ENCODE measurements at regions not wholly inside any gene's neighbourhood (a gene's known extent, or its start where the extent isn't known, plus 50 kb on each side); places are given as distances from the start of the nearest gene placed in this dataset.

DNA sequence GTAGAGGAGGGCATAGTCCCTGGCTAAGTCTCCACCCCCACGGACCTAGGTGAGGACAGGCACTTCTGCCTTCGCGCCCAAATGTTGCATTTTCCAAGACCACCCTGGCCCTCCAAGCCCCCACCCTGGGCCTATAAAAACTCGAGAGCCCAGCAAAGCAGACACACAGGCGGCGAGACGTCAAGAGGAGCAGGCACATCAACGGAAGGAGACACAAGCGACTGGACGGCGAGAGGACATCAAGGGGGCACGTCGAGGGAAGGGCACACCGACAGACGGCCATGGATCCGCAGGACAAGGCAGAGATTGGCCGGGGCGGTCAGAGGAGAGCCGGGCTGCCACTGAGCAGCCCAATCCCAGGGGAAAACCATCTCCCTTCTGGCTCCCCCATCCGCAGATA is 348.0 kb downstream of the MTRR start:
- intact Hi-C loops (cut with DNase I), result no loop called here
- Histone ChIP-seq H3K27ac (no peak overlapping the region), H3K9me3 (no peaks in the 10 kb centered on the region), H3K36me3 (no peaks in the 10 kb centered on the region), H3K4me1 (no peaks in the 10 kb centered on the region), H3K4me3 (no peak overlapping the region), H3K27me3 (no peaks in the 10 kb centered on the region)
- WGBS, 2 donors, result 92% methylated on average over 20 of the region's 20 CpGs
- no peak for DNase-seq
- TF ChIP-seq POLR2A (IDR thresholded peaks at IDR 0.05) (no peak), POLR2AphosphoS5 (IDR thresholded peaks at IDR 0.05) (no peak), EP300 (IDR thresholded peaks at IDR 0.05) (no peak)
- TF ChIP-seq, protein P1, sequence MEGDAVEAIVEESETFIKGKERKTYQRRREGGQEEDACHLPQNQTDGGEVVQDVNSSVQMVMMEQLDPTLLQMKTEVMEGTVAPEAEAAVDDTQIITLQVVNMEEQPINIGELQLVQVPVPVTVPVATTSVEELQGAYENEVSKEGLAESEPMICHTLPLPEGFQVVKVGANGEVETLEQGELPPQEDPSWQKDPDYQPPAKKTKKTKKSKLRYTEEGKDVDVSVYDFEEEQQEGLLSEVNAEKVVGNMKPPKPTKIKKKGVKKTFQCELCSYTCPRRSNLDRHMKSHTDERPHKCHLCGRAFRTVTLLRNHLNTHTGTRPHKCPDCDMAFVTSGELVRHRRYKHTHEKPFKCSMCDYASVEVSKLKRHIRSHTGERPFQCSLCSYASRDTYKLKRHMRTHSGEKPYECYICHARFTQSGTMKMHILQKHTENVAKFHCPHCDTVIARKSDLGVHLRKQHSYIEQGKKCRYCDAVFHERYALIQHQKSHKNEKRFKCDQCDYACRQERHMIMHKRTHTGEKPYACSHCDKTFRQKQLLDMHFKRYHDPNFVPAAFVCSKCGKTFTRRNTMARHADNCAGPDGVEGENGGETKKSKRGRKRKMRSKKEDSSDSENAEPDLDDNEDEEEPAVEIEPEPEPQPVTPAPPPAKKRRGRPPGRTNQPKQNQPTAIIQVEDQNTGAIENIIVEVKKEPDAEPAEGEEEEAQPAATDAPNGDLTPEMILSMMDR (IDR thresholded peaks at IDR 0.05), result no peak

DNA sequence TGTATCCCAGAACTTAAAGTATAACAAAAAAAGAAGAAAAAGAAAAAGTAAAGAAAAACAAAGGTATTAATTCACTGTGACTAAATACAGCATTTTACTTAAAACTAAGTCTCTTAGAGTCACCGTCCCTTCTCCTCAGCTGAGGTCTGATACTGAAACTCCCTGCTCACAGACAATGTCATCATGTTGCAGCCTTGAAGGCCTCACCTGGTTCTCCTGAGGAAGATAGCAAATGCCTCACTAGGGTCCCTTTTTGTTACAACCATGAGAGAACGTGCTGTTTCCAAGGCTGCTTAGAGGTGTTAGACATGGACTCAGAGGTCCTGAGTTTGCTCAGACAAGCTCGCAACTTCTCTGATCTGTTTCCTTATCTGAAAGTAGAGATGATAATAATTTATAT is 357.2 kb downstream of the MTRR start:
- H3K4me3 ChIP-seq, result no peak overlapping the region
- WGBS, 2 donors, result 93 to 94% methylated on average over 3 of the region's 3 CpGs
- no peaks in the 10 kb centered on the region for H3K36me3 ChIP-seq
- no peak for DNase-seq
- H3K27me3 ChIP-seq, result no peaks in the 10 kb centered on the region
- no peaks in the 10 kb centered on the region for H3K9me3 ChIP-seq
- intact Hi-C loops (cut with DNase I), result no loop called here
- H3K27ac ChIP-seq, result no peak overlapping the region
- TF ChIP-seq POLR2A (IDR thresholded peaks at IDR 0.05) (no peak), POLR2AphosphoS5 (IDR thresholded peaks at IDR 0.05) (no peak), EP300 (IDR thresholded peaks at IDR 0.05) (no peak)
- TF ChIP-seq, protein P1 (IDR thresholded peaks at IDR 0.05), result no peak
- H3K4me1 ChIP-seq, result no peaks in the 10 kb centered on the region

DNA sequence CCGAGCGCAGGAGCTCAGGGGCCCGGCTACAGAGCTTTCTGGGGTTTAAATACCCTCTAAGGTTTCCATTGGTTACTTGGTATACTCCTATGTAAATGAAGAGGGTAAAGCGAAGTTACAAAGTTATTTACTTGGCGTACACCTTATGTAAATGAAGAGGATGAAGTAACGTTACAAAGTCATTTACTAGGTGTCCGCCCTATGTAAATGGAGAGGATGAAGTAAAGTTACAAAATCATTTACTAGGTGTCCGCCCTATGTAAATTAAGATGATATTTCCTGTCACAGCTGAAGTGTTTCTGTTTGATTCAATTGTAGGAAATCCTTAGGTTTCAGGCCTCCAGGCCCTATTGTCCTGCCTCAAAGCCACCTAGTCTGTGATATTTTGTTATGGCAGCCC is 358.2 kb downstream of the MTRR start:
- no peaks in the 10 kb centered on the region for H3K27me3 ChIP-seq
- H3K9me3 ChIP-seq, result no peaks in the 10 kb centered on the region
- H3K36me3 ChIP-seq, result no peaks in the 10 kb centered on the region
- no peaks in the 10 kb centered on the region for H3K4me1 ChIP-seq
- no peak overlapping the region for H3K27ac ChIP-seq
- no peak for DNase-seq
- TF ChIP-seq, protein P1 (IDR thresholded peaks at IDR 0.05), result no peak
- TF ChIP-seq EP300 (IDR thresholded peaks at IDR 0.05) (no peak), POLR2AphosphoS5 (IDR thresholded peaks at IDR 0.05) (no peak), POLR2A (IDR thresholded peaks at IDR 0.05) (no peak)
- 42 to 84% methylated on average over 8 of the region's 8 CpGs for WGBS, 2 donors
- H3K4me3 ChIP-seq, result no peak overlapping the region
- intact Hi-C loops (cut with DNase I), result no loop called here

DNA sequence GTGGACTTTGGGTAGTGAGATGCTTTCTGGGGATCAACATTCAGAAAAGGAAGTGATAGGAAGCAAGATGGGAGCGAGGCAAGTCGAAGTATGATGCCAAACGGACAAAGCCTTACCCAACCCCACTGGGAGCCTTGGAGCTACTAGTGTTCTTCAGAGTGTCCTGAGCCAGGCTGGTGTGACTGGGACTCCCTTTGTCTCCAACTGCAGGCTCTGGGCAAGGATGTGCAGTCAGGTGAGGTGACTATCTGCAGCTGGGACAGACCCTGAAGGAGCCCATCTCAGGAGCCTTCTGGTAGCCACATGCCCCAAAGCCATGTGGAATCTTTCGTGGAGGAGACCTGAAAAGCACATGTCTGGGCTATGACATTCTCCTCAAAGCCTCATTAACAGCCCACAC is 360.6 kb downstream of the MTRR start:
- DNase-seq, result no peak
- H3K9me3 ChIP-seq, result no peaks in the 10 kb centered on the region
- 88 to 93% methylated on average over 4 of the region's 4 CpGs for WGBS, 2 donors

DNA sequence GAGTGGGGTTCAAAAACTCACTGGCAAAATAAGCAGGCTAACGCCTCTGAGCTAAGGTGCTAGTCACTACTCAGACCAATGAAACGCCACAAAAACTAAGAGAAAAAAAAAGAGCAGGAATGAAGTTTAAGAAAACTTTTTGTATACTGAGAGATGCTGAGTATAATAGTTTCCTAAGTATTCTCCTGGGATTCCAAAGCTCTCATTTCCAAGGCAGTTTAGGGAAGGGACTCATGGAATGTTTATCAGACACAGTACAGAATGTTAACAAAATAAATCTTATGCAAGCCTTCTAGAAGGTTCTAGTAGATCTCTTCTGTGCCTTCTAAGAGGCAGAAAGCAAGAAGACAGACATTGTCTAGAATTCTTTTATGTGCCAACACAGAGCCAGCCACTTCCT is 361.9 kb downstream of the MTRR start:
- no peak for DNase-seq
- TF ChIP-seq EP300 (IDR thresholded peaks at IDR 0.05), result no peak
- TF ChIP-seq POLR2AphosphoS5 (IDR thresholded peaks at IDR 0.05), result no peak
- no peak for TF ChIP-seq POLR2A (IDR thresholded peaks at IDR 0.05)
- TF ChIP-seq, protein P1 (IDR thresholded peaks at IDR 0.05), result no peak
- Histone ChIP-seq H3K4me3 (no peak overlapping the region), H3K4me1 (no peaks in the 10 kb centered on the region), H3K36me3 (no peaks in the 10 kb centered on the region), H3K27me3 (no peaks in the 10 kb centered on the region), H3K27ac (no peak overlapping the region), H3K9me3 (no peaks in the 10 kb centered on the region)
- intact Hi-C loops (cut with DNase I), result no loop called here
- WGBS, 2 donors, result 82 to 90% methylated on average over 2 of the region's 2 CpGs

More for the DNA sequence above, 360.6 kb downstream of the MTRR start:
- H3K4me3 ChIP-seq, result no peak overlapping the region
- no peak for TF ChIP-seq POLR2A (IDR thresholded peaks at IDR 0.05)
- no peak for TF ChIP-seq EP300 (IDR thresholded peaks at IDR 0.05)
- TF ChIP-seq, protein P1 (IDR thresholded peaks at IDR 0.05), result no peak
- TF ChIP-seq POLR2AphosphoS5 (IDR thresholded peaks at IDR 0.05), result no peak
- intact Hi-C loops (cut with DNase I), result no loop called here
- H3K27ac ChIP-seq, result no peak overlapping the region
- no peaks in the 10 kb centered on the region for H3K27me3 ChIP-seq
- H3K36me3 ChIP-seq, result no peaks in the 10 kb centered on the region
- H3K4me1 ChIP-seq, result no peaks in the 10 kb centered on the region
